ENCODE measurements at regions not wholly inside any gene's neighbourhood (a gene's known extent, or its start where the extent isn't known, plus 50 kb on each side); places are given as distances from the start of the nearest gene placed in this dataset.

GRCh38 chr1:83794384-83794783 is 204.5 kb downstream of the TTLL7 start:
- TF ChIP-seq CTCF (IDR thresholded peaks at IDR 0.05) (no peak), POLR2A (IDR thresholded peaks at IDR 0.05) (no peak)

Measured in right lobe of liver (tissue), 4 donors.